Subcutaneous abdominal adipose tissue (tissue), 5 donors: ENCODE measurements at regions not wholly inside any gene's neighbourhood (a gene's known extent, or its start where the extent isn't known, plus 50 kb on each side); places are given as distances from the start of the nearest gene placed in this dataset.

Source experiments
- H3K27ac ChIP-seq: one replicate; pipeline ENCODE4 v1.7.0; 2013; ENCODE audit warnings: low read depth, mild to moderate bottlenecking, inconsistent platforms, low read length, moderate library complexity
- H3K27me3 ChIP-seq, 5 donors: one replicate each; pipeline ENCODE4 v1.7.0; 2013; ENCODE audit warnings: low read length in 5 of 5, inconsistent platforms in 1 of 5; ENCODE audit not compliant: control insufficient read depth in 5 of 5, insufficient read depth in 4 of 5
- H3K36me3 ChIP-seq, 5 donors: one replicate each; pipeline ENCODE4 v1.7.0; 2013; ENCODE audit warnings: low read length in 5 of 5; ENCODE audit not compliant: control insufficient read depth in 5 of 5, insufficient read depth in 5 of 5
- H3K4me1 ChIP-seq, 5 donors: one replicate each; pipeline ENCODE4 v1.7.0; 2013; ENCODE audit warnings: low read length in 5 of 5, mild to moderate bottlenecking in 3 of 5, moderate library complexity in 1 of 5; ENCODE audit not compliant: control insufficient read depth in 5 of 5, insufficient read depth in 5 of 5
- H3K4me3 ChIP-seq, 5 donors: one replicate each; pipeline ENCODE4 v1.7.0; 2013; ENCODE audit warnings: low read length in 5 of 5, low read depth in 1 of 5
- H3K9ac ChIP-seq, 5 donors: one replicate each; pipeline ENCODE4 v1.7.0; 2013; ENCODE audit warnings: low read length in 5 of 5, mild to moderate bottlenecking in 4 of 5, moderate library complexity in 3 of 5
- H3K9me3 ChIP-seq, 5 donors: one replicate each; pipeline ENCODE4 v1.7.0; 2013; ENCODE audit warnings: low read length in 5 of 5; ENCODE audit not compliant: control insufficient read depth in 5 of 5
- donor health status: healthy.
- donor health status: healthy.
- donor health status: healthy.
- donor health status: healthy.
- donor health status: healthy.

- H3K36me3 ChIP-seq, result no peaks in the 10 kb centered on the region
- no peak overlapping the region for H3K4me3 ChIP-seq
- H3K9me3 ChIP-seq, result no peaks in the 10 kb centered on the region
- H3K4me1 ChIP-seq, result peaks cover 0 to 6% (median 0%) of the 10 kb centered on the region in 5 donors
- H3K27me3 ChIP-seq, result no peaks in the 10 kb centered on the region
- H3K27ac ChIP-seq, result no peak overlapping the region
- no peak overlapping the region for H3K9ac ChIP-seq
Observed at GRCh38 chr2:58913082-58913726, 672.1 kb upstream of the FANCL start.

GRCh38 chr2:58911877-58912276, 670.8 kb upstream of the FANCL start:
- Histone ChIP-seq H3K9ac (no peak overlapping the region), H3K27ac (no peak overlapping the region), H3K36me3 (no peaks in the 10 kb centered on the region), H3K9me3 (no peaks in the 10 kb centered on the region), H3K27me3 (no peaks in the 10 kb centered on the region), H3K4me3 (no peak overlapping the region), H3K4me1 (peaks cover 0 to 6% (median 0%) of the 10 kb centered on the region in 5 donors)

- H3K27me3 ChIP-seq, result no peaks in the 10 kb centered on the region
- no peaks in the 10 kb centered on the region for H3K36me3 ChIP-seq
- no peak overlapping the region for H3K27ac ChIP-seq
- H3K4me1 ChIP-seq, result no peaks in the 10 kb centered on the region
- no peak overlapping the region for H3K4me3 ChIP-seq
- no peaks in the 10 kb centered on the region for H3K9me3 ChIP-seq
- H3K9ac ChIP-seq, result no peak overlapping the region
Observed at GRCh38 chr2:58908501-58909154, 667.5 kb upstream of the FANCL start.

GRCh38 chr2:58907644-58908043, 666.5 kb upstream of the FANCL start:
- Histone ChIP-seq H3K27ac (no peak overlapping the region), H3K9me3 (no peaks in the 10 kb centered on the region), H3K9ac (no peak overlapping the region)

GRCh38 chr2:58906081-58906645, 665.0 kb upstream of the FANCL start:
- H3K9me3 ChIP-seq, result no peaks in the 10 kb centered on the region
- no peak overlapping the region for H3K9ac ChIP-seq
- H3K4me3 ChIP-seq, result no peak overlapping the region
- no peak overlapping the region for H3K27ac ChIP-seq
- H3K4me1 ChIP-seq, result no peaks in the 10 kb centered on the region
- H3K36me3 ChIP-seq, result no peaks in the 10 kb centered on the region
- H3K27me3 ChIP-seq, result no peaks in the 10 kb centered on the region

More at GRCh38 chr2:58907644-58908043, 666.5 kb upstream of the FANCL start:
- H3K4me1 ChIP-seq, result no peaks in the 10 kb centered on the region
- no peak overlapping the region for H3K4me3 ChIP-seq
- H3K27me3 ChIP-seq, result no peaks in the 10 kb centered on the region
- no peaks in the 10 kb centered on the region for H3K36me3 ChIP-seq

GRCh38 chr2:58904095-58904494, 663.0 kb upstream of the FANCL start:
- no peak overlapping the region for H3K27ac ChIP-seq
- H3K27me3 ChIP-seq, result peaks cover 0 to 4% (median 0%) of the 10 kb centered on the region in 5 donors
- no peak overlapping the region for H3K4me3 ChIP-seq
- H3K9ac ChIP-seq, result no peak overlapping the region
- H3K36me3 ChIP-seq, result no peaks in the 10 kb centered on the region
- no peaks in the 10 kb centered on the region for H3K4me1 ChIP-seq
- no peaks in the 10 kb centered on the region for H3K9me3 ChIP-seq

GRCh38 chr2:58903427-58903826, 662.3 kb upstream of the FANCL start:
- Histone ChIP-seq H3K4me1 (no peaks in the 10 kb centered on the region), H3K27ac (no peak overlapping the region), H3K36me3 (no peaks in the 10 kb centered on the region), H3K9me3 (no peaks in the 10 kb centered on the region), H3K27me3 (peaks cover 0 to 4% (median 0%) of the 10 kb centered on the region in 5 donors), H3K9ac (no peak overlapping the region), H3K4me3 (no peak overlapping the region)

GRCh38 chr2:58900246-58901027, 659.3 kb upstream of the FANCL start:
- Histone ChIP-seq H3K27ac (no peak overlapping the region), H3K9me3 (no peaks in the 10 kb centered on the region), H3K4me1 (peaks cover 0 to 17% (median 13%) of the 10 kb centered on the region in 5 donors), H3K9ac (no peak overlapping the region), H3K4me3 (no peak overlapping the region), H3K36me3 (no peaks in the 10 kb centered on the region), H3K27me3 (peaks cover 0 to 4% (median 0%) of the 10 kb centered on the region in 5 donors)

GRCh38 chr2:58899692-58900091, 658.6 kb upstream of the FANCL start:
- Histone ChIP-seq H3K9me3 (no peaks in the 10 kb centered on the region), H3K4me1 (peaks cover 0 to 21% (median 13%) of the 10 kb centered on the region in 5 donors), H3K9ac (no peak overlapping the region), H3K36me3 (no peaks in the 10 kb centered on the region), H3K27ac (no peak overlapping the region), H3K27me3 (peaks cover 0 to 4% (median 0%) of the 10 kb centered on the region in 5 donors), H3K4me3 (no peak overlapping the region)

GRCh38 chr2:58896638-58897037, 655.5 kb upstream of the FANCL start:
- no peaks in the 10 kb centered on the region for H3K36me3 ChIP-seq
- peaks cover 0 to 21% (median 13%) of the 10 kb centered on the region in 5 donors for H3K4me1 ChIP-seq
- H3K27ac ChIP-seq, result no peak overlapping the region
- no peak overlapping the region for H3K4me3 ChIP-seq
- peaks cover 0 to 4% (median 0%) of the 10 kb centered on the region in 5 donors for H3K27me3 ChIP-seq
- H3K9me3 ChIP-seq, result no peaks in the 10 kb centered on the region
- no peak overlapping the region for H3K9ac ChIP-seq
